ENCODE measurements at regions not wholly inside any gene's neighbourhood (a gene's known extent, or its start where the extent isn't known, plus 50 kb on each side); places are given as distances from the start of the nearest gene placed in this dataset.

- Histone ChIP-seq H4K20me1 (ENCODE audit: insufficient read depth) (peaks cover 8% of the 10 kb centered on the region), H3K79me2 (replicated peaks; ENCODE audit: insufficient read depth, low read length) (peaks cover 98% of the 10 kb centered on the region), H3K4me3 (ENCODE audit: low read length) (peak overlapping the region; percentile 94), H2AFZ (ENCODE audit: low read depth, low read length) (peak overlapping the region; percentile 1), H3F3A (ENCODE audit: insufficient read depth, low read length, poor library complexity, severe bottlenecking) (no peaks in the 10 kb centered on the region), H3K9me2 (ENCODE audit: insufficient read depth, low read length) (no peaks in the 10 kb centered on the region), H3K36me3 (ENCODE audit: insufficient read depth, low read length) (peaks cover 6% of the 10 kb centered on the region), H3K4me2 (ENCODE audit: low read length) (peak overlapping the region; percentile 70), H3K9me3 (ENCODE audit: low read length) (no peaks in the 10 kb centered on the region), H3K9ac (ENCODE audit: low read length) (peak overlapping the region; percentile 89), H3K27me3 (ENCODE audit: insufficient read depth, low read depth, low read length) (no peaks in the 10 kb centered on the region), H3K27ac (ENCODE audit: low read length) (peak overlapping the region; percentile 92)
- TF ChIP-seq MXI1 (conservative IDR thresholded peaks at IDR 0.05; ENCODE audit: poor library complexity, severe bottlenecking) (peak; percentile 58), EZH2 (IDR thresholded peaks at IDR 0.05; ENCODE audit: borderline replicate concordance, insufficient read depth, low read length, poor library complexity, severe bottlenecking) (no peak), SMC3 (conservative IDR thresholded peaks at IDR 0.05; ENCODE audit: poor library complexity) (peak; percentile 12), EP300 (conservative IDR thresholded peaks at IDR 0.05; ENCODE audit: poor library complexity, severe bottlenecking) (no peak), REST (IDR thresholded peaks at IDR 0.05; ENCODE audit: borderline replicate concordance) (peak; percentile 37), POLR2AphosphoS5 (IDR thresholded peaks at IDR 0.05) (no peak), RAD21 (conservative IDR thresholded peaks at IDR 0.05) (peak; percentile 29), TAF1 (IDR thresholded peaks at IDR 0.05; ENCODE audit: low read depth) (peak; percentile 67), CTCF (IDR thresholded peaks at IDR 0.05; ENCODE audit: poor library complexity, severe bottlenecking) (no peak)
These were observed 89.4 kb upstream of the IPO9 start for GRCh38 chr1:201739492-201740085.

GRCh38 chr1:201740086-201740541 is 88.8 kb upstream of the IPO9 start:
- no peaks in the 10 kb centered on the region for H3F3A ChIP-seq (ENCODE audit: insufficient read depth, low read length, poor library complexity, severe bottlenecking)
- peaks cover 98% of the 10 kb centered on the region for H3K79me2 ChIP-seq (replicated peaks; ENCODE audit: insufficient read depth, low read length)
- H3K36me3 ChIP-seq (ENCODE audit: insufficient read depth, low read length): peaks cover 6% of the 10 kb centered on the region
- TF ChIP-seq RAD21 (conservative IDR thresholded peaks at IDR 0.05) (no peak), EZH2 (IDR thresholded peaks at IDR 0.05; ENCODE audit: borderline replicate concordance, insufficient read depth, low read length, poor library complexity, severe bottlenecking) (no peak), MXI1 (conservative IDR thresholded peaks at IDR 0.05; ENCODE audit: poor library complexity, severe bottlenecking) (peak; percentile 4), POLR2AphosphoS5 (IDR thresholded peaks at IDR 0.05) (no peak), REST (IDR thresholded peaks at IDR 0.05; ENCODE audit: borderline replicate concordance) (no peak)
- H3K9ac ChIP-seq (ENCODE audit: low read length): peak overlapping the region; percentile 89
- H2AFZ ChIP-seq (ENCODE audit: low read depth, low read length): no peak overlapping the region
- H4K20me1 ChIP-seq (ENCODE audit: insufficient read depth): peaks cover 8% of the 10 kb centered on the region
- H3K27me3 ChIP-seq (ENCODE audit: insufficient read depth, low read depth, low read length): no peaks in the 10 kb centered on the region
- peak overlapping the region; percentile 92 for H3K27ac ChIP-seq (ENCODE audit: low read length)
- H3K4me2 ChIP-seq (ENCODE audit: low read length): peak overlapping the region; percentile 78
- H3K9me3 ChIP-seq (ENCODE audit: low read length): no peaks in the 10 kb centered on the region
- H3K9me2 ChIP-seq (ENCODE audit: insufficient read depth, low read length): no peaks in the 10 kb centered on the region
- peak overlapping the region; percentile 94 for H3K4me3 ChIP-seq (ENCODE audit: low read length)
